HG03175 (cell line): ENCODE measurements at regions not wholly inside any gene's neighbourhood (a gene's known extent, or its start where the extent isn't known, plus 50 kb on each side); places are given as distances from the start of the nearest gene placed in this dataset.
"Not testable (repeated sequence)": the region's sequence is repeated elsewhere in the genome, so short reads cannot be mapped to it uniquely, and the experiment has no call there.

Experiments
- ATAC-seq: cut with Tn5 transposase; IDR thresholded peaks from one replicate; pipeline ENCODE4 v1.9.1; 2021; ENCODE audit warnings: mild to moderate bottlenecking, moderate library complexity; ENCODE audit not compliant: unreplicated experiment

DNA sequence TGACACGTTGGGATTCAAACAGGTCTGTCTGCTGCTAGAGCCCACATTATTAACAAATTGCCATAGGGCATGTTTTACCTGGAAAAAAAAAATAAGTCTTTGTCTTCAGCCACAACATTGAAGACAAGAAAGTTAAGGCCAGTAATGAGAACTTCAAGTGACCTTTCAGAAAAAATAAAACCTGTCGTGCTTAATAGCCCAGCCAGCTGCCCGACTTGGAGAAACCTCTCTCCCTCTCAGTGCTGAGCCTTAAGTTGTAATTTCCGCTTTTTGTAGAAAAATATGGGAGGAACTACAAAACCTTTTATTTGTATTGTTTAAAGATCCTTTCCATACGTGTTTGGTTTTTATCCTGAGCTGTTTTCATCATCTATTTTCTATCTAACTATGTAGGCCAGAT lies 454.3 kb upstream of the SLITRK6 start:
- ATAC-seq, result not testable (repeated sequence)

DNA sequence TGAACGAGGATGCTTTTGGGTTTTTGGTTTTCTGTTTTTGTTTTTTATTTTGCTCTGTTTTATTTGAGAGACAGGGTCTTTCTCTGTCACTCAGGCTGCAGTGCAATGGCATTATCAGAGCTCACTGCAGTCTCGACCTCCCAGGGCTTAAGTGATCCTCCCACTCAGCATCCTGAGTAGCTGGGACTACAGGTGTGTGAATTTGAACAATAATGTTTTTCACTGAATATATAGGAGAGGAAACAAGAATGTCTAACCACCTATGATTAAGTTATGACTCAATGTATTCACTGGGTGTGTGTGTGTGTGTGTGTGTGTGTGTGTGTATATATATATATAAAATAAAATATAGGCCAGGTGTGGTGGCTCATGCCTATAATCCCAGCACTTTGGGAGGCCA lies 456.6 kb upstream of the SLITRK6 start:
- not testable (repeated sequence) for ATAC-seq

- no peak for ATAC-seq
Measured at GRCh38 chr13:86269511-86269910, 470.3 kb upstream of the SLITRK6 start.

- no peak for ATAC-seq
Measured at GRCh38 chr13:86282442-86282841, 483.2 kb upstream of the SLITRK6 start.

DNA sequence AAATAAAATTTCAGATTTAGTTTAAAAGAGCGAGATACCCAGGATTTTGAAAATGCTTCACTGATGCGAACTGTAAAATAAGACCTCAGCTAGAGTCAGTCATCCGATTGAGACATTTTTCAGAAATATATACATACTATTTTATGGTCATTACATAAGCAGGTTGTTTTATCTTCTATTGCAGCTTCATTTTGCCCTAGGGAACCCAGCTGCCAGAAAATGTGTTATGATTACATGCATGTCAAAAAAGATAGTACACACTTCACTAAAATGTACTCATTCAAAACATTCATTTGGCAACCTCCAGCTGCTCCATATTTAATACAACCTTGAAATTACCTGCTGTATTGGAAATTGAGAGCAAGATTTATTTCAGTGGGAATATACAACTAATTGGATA lies 483.8 kb upstream of the SLITRK6 start:
- no peak for ATAC-seq

DNA sequence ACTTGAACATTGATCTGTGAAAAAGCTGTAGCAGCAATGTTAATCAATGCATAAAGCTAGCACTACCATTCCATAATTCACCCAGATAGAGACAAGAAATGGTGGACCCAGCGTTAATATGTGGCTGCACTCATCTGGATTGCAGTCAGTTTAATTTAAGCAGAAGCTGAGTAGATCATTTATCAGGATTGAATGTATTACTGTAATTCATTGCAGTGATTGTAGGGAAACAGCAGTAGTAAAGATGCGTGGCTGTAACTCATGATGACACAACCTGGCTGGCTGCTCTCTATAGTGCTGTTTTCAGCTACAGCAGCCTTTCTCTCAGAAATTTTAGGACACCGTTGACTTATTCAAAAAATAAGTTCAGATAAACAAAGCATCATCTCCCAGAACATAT lies 499.5 kb upstream of the SLITRK6 start:
- ATAC-seq, result no peak

DNA sequence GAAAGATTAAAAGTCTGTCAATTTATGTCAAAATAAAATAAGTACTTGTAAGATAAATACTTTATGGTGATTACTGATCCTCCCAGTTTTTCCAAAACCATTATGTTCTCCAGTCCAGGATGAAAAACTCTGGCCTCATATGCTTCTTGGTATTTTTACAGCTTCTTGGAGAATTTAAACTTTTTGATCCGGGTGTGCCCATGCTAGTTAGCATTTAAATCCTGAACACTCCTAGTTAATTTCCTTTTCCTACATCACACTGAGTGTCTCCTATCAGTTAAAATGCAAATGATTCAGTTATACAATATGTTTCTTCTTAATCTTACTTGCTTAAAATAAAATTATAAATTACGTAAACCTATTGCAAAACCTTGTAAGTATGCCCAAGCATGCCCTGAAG lies 499.9 kb upstream of the SLITRK6 start:
- no peak for ATAC-seq

- no peak for ATAC-seq
Measured at GRCh38 chr13:86309881-86310280, 510.7 kb upstream of the SLITRK6 start.

GRCh38 chr13:86313421-86313820 lies 514.2 kb upstream of the SLITRK6 start:
- no peak for ATAC-seq

- no peak for ATAC-seq
Measured at GRCh38 chr13:86318450-86318849, 519.2 kb upstream of the SLITRK6 start.

DNA sequence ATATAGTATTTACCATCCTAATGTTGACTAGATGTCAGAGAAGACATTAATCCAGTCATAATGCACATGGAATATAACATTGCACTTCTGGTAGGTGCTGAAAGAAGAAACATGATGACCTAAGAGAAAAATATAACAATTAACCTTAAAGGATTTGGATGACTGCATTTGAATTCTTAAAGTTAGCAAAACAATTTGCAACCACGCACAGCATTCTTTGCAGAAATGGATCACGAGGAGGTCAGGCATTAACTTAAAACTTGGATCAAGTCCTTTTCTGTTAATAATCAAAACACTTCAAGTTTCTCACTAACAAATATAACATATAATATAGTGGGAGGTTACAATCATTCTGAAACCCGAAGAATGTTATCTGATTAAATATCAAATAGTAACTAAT lies 525.0 kb upstream of the SLITRK6 start:
- no peak for ATAC-seq

DNA sequence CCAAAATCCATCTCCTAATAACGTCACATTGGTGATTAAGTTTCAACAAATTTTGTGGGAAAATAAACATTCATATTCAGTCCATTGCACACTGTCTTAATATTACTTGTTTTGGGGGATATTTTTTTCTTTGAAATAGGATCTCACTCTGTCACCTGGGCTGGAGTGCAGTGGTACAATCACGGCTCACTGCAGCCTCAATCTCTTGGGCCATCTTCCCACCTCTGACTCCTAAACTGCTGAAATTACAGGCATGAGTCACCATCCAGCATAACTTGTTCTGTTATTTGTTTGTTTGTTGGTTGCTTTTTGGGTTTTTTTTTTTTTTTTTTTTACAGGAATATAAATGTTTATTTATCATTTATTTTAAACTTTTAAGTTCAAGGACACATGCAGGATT lies 556.1 kb upstream of the SLITRK6 start:
- ATAC-seq, result no peak

DNA sequence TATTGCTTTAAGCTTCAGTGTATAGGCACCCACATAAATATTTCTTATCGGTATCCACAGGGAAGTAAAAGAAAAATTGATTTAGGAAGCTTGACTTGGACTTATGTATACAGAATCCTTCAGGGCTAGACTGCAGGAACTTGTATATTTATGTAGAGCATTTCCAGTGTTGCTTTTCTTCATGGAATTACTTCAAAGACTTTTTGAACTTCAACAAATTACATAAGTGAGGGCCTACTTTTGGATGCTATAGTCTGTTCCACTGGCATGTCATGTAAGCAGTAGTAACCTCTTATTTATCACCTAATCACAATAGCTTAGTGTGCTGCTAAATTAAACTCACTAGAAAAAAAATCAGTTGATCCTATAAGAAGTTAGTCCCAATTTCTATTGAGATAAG lies 557.9 kb upstream of the SLITRK6 start:
- no peak for ATAC-seq

- not testable (repeated sequence) for ATAC-seq
Measured at GRCh38 chr13:86363749-86364148, 564.5 kb upstream of the SLITRK6 start.

- no peak for ATAC-seq
Measured at GRCh38 chr13:86368924-86369323, 569.7 kb upstream of the SLITRK6 start.

DNA sequence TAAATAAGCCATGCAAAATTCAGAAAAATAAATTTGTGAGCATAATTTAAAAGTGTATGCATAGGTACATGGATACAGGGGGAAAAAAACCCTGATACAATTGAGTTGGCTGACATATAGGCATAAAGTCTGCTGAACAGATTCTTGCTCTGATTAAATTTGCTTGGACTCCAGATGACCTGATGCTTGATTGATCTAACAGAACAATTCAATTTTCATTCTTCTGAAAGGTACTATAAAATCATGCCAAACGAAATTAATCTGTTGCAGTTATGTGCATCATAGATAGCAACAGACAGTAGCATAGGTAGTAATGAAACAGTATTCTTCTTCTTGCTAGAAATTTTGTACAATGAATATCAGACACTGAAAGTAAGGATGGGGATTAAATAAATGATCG lies 578.2 kb upstream of the SLITRK6 start:
- no peak for ATAC-seq

DNA sequence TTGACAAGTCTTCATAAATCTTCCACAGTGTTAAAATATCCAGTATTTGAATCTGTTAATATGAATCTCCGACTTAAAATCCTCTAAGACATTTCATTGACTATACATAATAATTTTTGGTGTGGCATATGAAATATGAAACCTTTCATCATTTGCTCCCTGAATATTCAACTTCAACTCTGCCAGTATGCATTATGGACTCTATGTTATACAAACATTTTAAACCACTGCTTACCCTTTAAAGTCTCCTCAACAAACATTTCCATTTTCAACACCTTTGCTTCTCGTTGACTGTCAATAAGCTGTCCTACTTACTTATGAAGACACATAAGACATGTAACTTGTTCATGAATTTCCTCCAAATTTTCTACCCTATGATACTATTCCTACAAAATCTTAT lies 579.4 kb upstream of the SLITRK6 start:
- ATAC-seq, result no peak

GRCh38 chr13:86383151-86383550 lies 583.9 kb upstream of the SLITRK6 start:
- ATAC-seq, result no peak

- no peak for ATAC-seq
Measured at GRCh38 chr13:86383561-86383960, 584.3 kb upstream of the SLITRK6 start.

- no peak for ATAC-seq
Measured at GRCh38 chr13:86397635-86398034, 598.4 kb upstream of the SLITRK6 start.

DNA sequence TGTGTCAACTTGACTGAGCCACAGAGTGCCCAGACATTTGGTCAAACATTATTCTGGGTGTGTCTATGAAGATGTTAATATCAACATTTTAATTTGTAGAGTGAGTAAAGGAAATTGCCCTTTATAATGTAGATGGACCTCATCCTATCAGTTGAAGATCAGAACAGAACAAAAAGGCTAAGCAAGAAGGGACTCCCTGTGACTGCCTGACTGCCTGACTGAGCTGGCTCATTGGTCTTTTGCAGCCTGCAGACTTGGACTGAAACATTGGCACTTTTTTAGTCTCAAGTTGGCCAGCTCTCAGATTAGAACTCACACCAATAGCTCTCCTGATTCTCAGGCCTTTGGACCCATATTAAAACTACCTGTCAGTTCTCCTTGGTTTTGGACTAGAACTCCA lies 600.4 kb upstream of the SLITRK6 start:
- ATAC-seq, result no peak

DNA sequence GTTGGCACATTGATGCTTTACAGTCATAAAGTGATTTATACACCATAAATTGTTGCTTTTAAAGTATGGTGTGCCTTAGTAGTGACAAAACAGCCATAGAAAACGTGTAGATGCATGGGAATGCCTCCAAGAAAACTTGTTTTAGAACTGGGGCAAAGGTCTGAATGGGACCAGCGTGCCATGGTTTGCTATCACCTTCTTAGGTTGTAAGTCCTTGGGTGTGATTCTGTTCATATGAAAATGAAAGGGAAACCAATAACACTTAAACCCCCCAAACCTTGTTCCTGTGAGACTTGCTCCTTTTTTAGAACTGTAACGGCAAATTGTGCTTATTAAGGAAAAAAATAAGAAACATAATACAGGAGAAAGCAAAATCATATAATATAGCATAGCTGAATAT lies 603.3 kb upstream of the SLITRK6 start:
- no peak for ATAC-seq

DNA sequence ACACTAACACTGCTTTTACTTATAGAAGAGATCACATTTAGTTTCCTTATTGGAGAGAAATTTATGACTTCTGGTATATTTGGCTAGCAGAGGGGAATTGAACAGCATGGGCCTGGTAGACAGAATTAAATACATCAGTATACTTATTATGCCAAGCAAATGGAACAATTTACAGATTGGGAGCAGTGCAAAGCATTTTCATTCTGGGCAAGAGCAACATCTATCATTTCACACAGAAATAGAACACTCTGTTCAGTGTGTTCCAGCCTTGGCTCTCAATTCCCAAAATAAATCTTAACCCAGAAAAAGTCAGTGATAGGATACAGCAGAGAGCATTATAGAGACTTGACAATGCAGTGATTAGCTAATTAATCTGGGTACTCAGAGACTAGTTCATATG lies 604.0 kb upstream of the SLITRK6 start:
- ATAC-seq, result no peak
